ENCODE measurements at regions not wholly inside any gene's neighbourhood (a gene's known extent, or its start where the extent isn't known, plus 50 kb on each side); places are given as distances from the start of the nearest gene placed in this dataset.

GRCh38 chr1:190717055-190717454 is 239.4 kb upstream of the BRINP3 start:
- Histone ChIP-seq H3K27ac (ENCODE audit: low read length) (no peak overlapping the region), H3K4me1 (ENCODE audit: control insufficient read depth, insufficient read depth, low read length) (no peaks in the 10 kb centered on the region), H3K9ac (ENCODE audit: low read length in 2 of 2) (no peak overlapping the region), H3K9me3 (ENCODE audit: control insufficient read depth in 2 of 2, low read length in 2 of 2) (no peaks in the 10 kb centered on the region), H3K4me3 (ENCODE audit: low read length in 2 of 2) (no peak overlapping the region), H3K36me3 (ENCODE audit: control insufficient read depth in 2 of 2, insufficient read depth in 2 of 2, low read length in 2 of 2) (no peaks in the 10 kb centered on the region), H3K27me3 (ENCODE audit: control insufficient read depth in 1 of 2, insufficient read depth in 2 of 2, low read length in 2 of 2) (no peaks in the 10 kb centered on the region)

- H3K27me3 ChIP-seq (ENCODE audit: control insufficient read depth in 1 of 2, insufficient read depth in 2 of 2, low read length in 2 of 2), result no peaks in the 10 kb centered on the region
- H3K36me3 ChIP-seq (ENCODE audit: control insufficient read depth in 2 of 2, insufficient read depth in 2 of 2, low read length in 2 of 2), result no peaks in the 10 kb centered on the region
- no peaks in the 10 kb centered on the region for H3K4me1 ChIP-seq (ENCODE audit: control insufficient read depth, insufficient read depth, low read length)
- H3K9me3 ChIP-seq (ENCODE audit: control insufficient read depth in 2 of 2, low read length in 2 of 2), result no peaks in the 10 kb centered on the region
- H3K9ac ChIP-seq (ENCODE audit: low read length in 2 of 2), result no peak overlapping the region
- H3K4me3 ChIP-seq (ENCODE audit: low read length in 2 of 2), result no peak overlapping the region
- no peak overlapping the region for H3K27ac ChIP-seq (ENCODE audit: low read length)
Measured at GRCh38 chr1:190736971-190737590, 259.4 kb upstream of the BRINP3 start.

GRCh38 chr1:190738317-190738716 is 260.7 kb upstream of the BRINP3 start:
- Histone ChIP-seq H3K36me3 (ENCODE audit: control insufficient read depth in 2 of 2, insufficient read depth in 2 of 2, low read length in 2 of 2) (no peaks in the 10 kb centered on the region), H3K4me1 (ENCODE audit: control insufficient read depth, insufficient read depth, low read length) (no peaks in the 10 kb centered on the region), H3K4me3 (ENCODE audit: low read length in 2 of 2) (no peak overlapping the region), H3K27ac (ENCODE audit: low read length) (no peak overlapping the region), H3K27me3 (ENCODE audit: control insufficient read depth in 1 of 2, insufficient read depth in 2 of 2, low read length in 2 of 2) (no peaks in the 10 kb centered on the region), H3K9me3 (ENCODE audit: control insufficient read depth in 2 of 2, low read length in 2 of 2) (no peaks in the 10 kb centered on the region), H3K9ac (ENCODE audit: low read length in 2 of 2) (no peak overlapping the region)

- no peak overlapping the region for H3K27ac ChIP-seq (ENCODE audit: low read length)
- no peaks in the 10 kb centered on the region for H3K9me3 ChIP-seq (ENCODE audit: control insufficient read depth in 2 of 2, low read length in 2 of 2)
- H3K27me3 ChIP-seq (ENCODE audit: control insufficient read depth in 1 of 2, insufficient read depth in 2 of 2, low read length in 2 of 2), result no peaks in the 10 kb centered on the region
- H3K4me3 ChIP-seq (ENCODE audit: low read length in 2 of 2), result no peak overlapping the region
- H3K36me3 ChIP-seq (ENCODE audit: control insufficient read depth in 2 of 2, insufficient read depth in 2 of 2, low read length in 2 of 2), result no peaks in the 10 kb centered on the region
- no peak overlapping the region for H3K9ac ChIP-seq (ENCODE audit: low read length in 2 of 2)
- H3K4me1 ChIP-seq (ENCODE audit: control insufficient read depth, insufficient read depth, low read length), result no peaks in the 10 kb centered on the region
Measured at GRCh38 chr1:190739926-190740325, 262.3 kb upstream of the BRINP3 start.

GRCh38 chr1:190747704-190748103 is 270.0 kb upstream of the BRINP3 start:
- no peaks in the 10 kb centered on the region for H3K27me3 ChIP-seq (ENCODE audit: control insufficient read depth in 1 of 2, insufficient read depth in 2 of 2, low read length in 2 of 2)
- H3K9me3 ChIP-seq (ENCODE audit: control insufficient read depth in 2 of 2, low read length in 2 of 2), result no peaks in the 10 kb centered on the region
- H3K36me3 ChIP-seq (ENCODE audit: control insufficient read depth in 2 of 2, insufficient read depth in 2 of 2, low read length in 2 of 2), result no peaks in the 10 kb centered on the region
- no peak overlapping the region for H3K4me3 ChIP-seq (ENCODE audit: low read length in 2 of 2)
- no peak overlapping the region for H3K27ac ChIP-seq (ENCODE audit: low read length)
- H3K4me1 ChIP-seq (ENCODE audit: control insufficient read depth, insufficient read depth, low read length), result no peaks in the 10 kb centered on the region
- H3K9ac ChIP-seq (ENCODE audit: low read length in 2 of 2), result no peak overlapping the region

GRCh38 chr1:190752131-190752530 is 274.5 kb upstream of the BRINP3 start:
- no peaks in the 10 kb centered on the region for H3K36me3 ChIP-seq (ENCODE audit: control insufficient read depth in 2 of 2, insufficient read depth in 2 of 2, low read length in 2 of 2)
- no peaks in the 10 kb centered on the region for H3K4me1 ChIP-seq (ENCODE audit: control insufficient read depth, insufficient read depth, low read length)
- no peak overlapping the region for H3K9ac ChIP-seq (ENCODE audit: low read length in 2 of 2)
- H3K27me3 ChIP-seq (ENCODE audit: control insufficient read depth in 1 of 2, insufficient read depth in 2 of 2, low read length in 2 of 2), result no peaks in the 10 kb centered on the region
- no peak overlapping the region for H3K27ac ChIP-seq (ENCODE audit: low read length)
- no peak overlapping the region for H3K4me3 ChIP-seq (ENCODE audit: low read length in 2 of 2)
- H3K9me3 ChIP-seq (ENCODE audit: control insufficient read depth in 2 of 2, low read length in 2 of 2), result no peaks in the 10 kb centered on the region

GRCh38 chr1:190754666-190755065 is 277.0 kb upstream of the BRINP3 start:
- no peaks in the 10 kb centered on the region for H3K36me3 ChIP-seq (ENCODE audit: control insufficient read depth in 2 of 2, insufficient read depth in 2 of 2, low read length in 2 of 2)
- H3K4me1 ChIP-seq (ENCODE audit: control insufficient read depth, insufficient read depth, low read length), result no peaks in the 10 kb centered on the region
- no peak overlapping the region for H3K27ac ChIP-seq (ENCODE audit: low read length)
- no peak overlapping the region for H3K9ac ChIP-seq (ENCODE audit: low read length in 2 of 2)
- no peaks in the 10 kb centered on the region for H3K9me3 ChIP-seq (ENCODE audit: control insufficient read depth in 2 of 2, low read length in 2 of 2)
- H3K4me3 ChIP-seq (ENCODE audit: low read length in 2 of 2), result no peak overlapping the region
- no peaks in the 10 kb centered on the region for H3K27me3 ChIP-seq (ENCODE audit: control insufficient read depth in 1 of 2, insufficient read depth in 2 of 2, low read length in 2 of 2)

- Histone ChIP-seq H3K9me3 (ENCODE audit: control insufficient read depth in 2 of 2, low read length in 2 of 2) (no peaks in the 10 kb centered on the region), H3K27ac (ENCODE audit: low read length) (no peak overlapping the region), H3K4me1 (ENCODE audit: control insufficient read depth, insufficient read depth, low read length) (no peaks in the 10 kb centered on the region), H3K36me3 (ENCODE audit: control insufficient read depth in 2 of 2, insufficient read depth in 2 of 2, low read length in 2 of 2) (no peaks in the 10 kb centered on the region), H3K9ac (ENCODE audit: low read length in 2 of 2) (no peak overlapping the region), H3K27me3 (ENCODE audit: control insufficient read depth in 1 of 2, insufficient read depth in 2 of 2, low read length in 2 of 2) (no peaks in the 10 kb centered on the region), H3K4me3 (ENCODE audit: low read length in 2 of 2) (no peak overlapping the region)
Measured at GRCh38 chr1:190759807-190760206, 282.1 kb upstream of the BRINP3 start.

GRCh38 chr1:190762325-190762724 is 284.7 kb upstream of the BRINP3 start:
- H3K27me3 ChIP-seq (ENCODE audit: control insufficient read depth in 1 of 2, insufficient read depth in 2 of 2, low read length in 2 of 2), result no peaks in the 10 kb centered on the region
- no peak overlapping the region for H3K9ac ChIP-seq (ENCODE audit: low read length in 2 of 2)
- no peaks in the 10 kb centered on the region for H3K4me1 ChIP-seq (ENCODE audit: control insufficient read depth, insufficient read depth, low read length)
- no peaks in the 10 kb centered on the region for H3K36me3 ChIP-seq (ENCODE audit: control insufficient read depth in 2 of 2, insufficient read depth in 2 of 2, low read length in 2 of 2)
- no peak overlapping the region for H3K27ac ChIP-seq (ENCODE audit: low read length)
- H3K9me3 ChIP-seq (ENCODE audit: control insufficient read depth in 2 of 2, low read length in 2 of 2), result no peaks in the 10 kb centered on the region
- H3K4me3 ChIP-seq (ENCODE audit: low read length in 2 of 2), result no peak overlapping the region

GRCh38 chr1:190792873-190793272 is 315.2 kb upstream of the BRINP3 start:
- Histone ChIP-seq H3K4me1 (ENCODE audit: control insufficient read depth, insufficient read depth, low read length) (no peaks in the 10 kb centered on the region), H3K27me3 (ENCODE audit: control insufficient read depth in 1 of 2, insufficient read depth in 2 of 2, low read length in 2 of 2) (no peaks in the 10 kb centered on the region), H3K9ac (ENCODE audit: low read length in 2 of 2) (no peak overlapping the region), H3K27ac (ENCODE audit: low read length) (no peak overlapping the region), H3K36me3 (ENCODE audit: control insufficient read depth in 2 of 2, insufficient read depth in 2 of 2, low read length in 2 of 2) (no peaks in the 10 kb centered on the region), H3K4me3 (ENCODE audit: low read length in 2 of 2) (no peak overlapping the region), H3K9me3 (ENCODE audit: control insufficient read depth in 2 of 2, low read length in 2 of 2) (no peaks in the 10 kb centered on the region)

- Histone ChIP-seq H3K36me3 (ENCODE audit: control insufficient read depth in 2 of 2, insufficient read depth in 2 of 2, low read length in 2 of 2) (no peaks in the 10 kb centered on the region), H3K9ac (ENCODE audit: low read length in 2 of 2) (no peak overlapping the region), H3K27me3 (ENCODE audit: control insufficient read depth in 1 of 2, insufficient read depth in 2 of 2, low read length in 2 of 2) (no peaks in the 10 kb centered on the region), H3K4me1 (ENCODE audit: control insufficient read depth, insufficient read depth, low read length) (no peaks in the 10 kb centered on the region), H3K27ac (ENCODE audit: low read length) (no peak overlapping the region), H3K4me3 (ENCODE audit: low read length in 2 of 2) (no peak overlapping the region), H3K9me3 (ENCODE audit: control insufficient read depth in 2 of 2, low read length in 2 of 2) (no peaks in the 10 kb centered on the region)
Measured at GRCh38 chr1:190807629-190808028, 330.0 kb upstream of the BRINP3 start.

Measured in stomach smooth muscle (tissue), 2 donors.